ENCODE measurements at regions not wholly inside any gene's neighbourhood (a gene's known extent, or its start where the extent isn't known, plus 50 kb on each side); places are given as distances from the start of the nearest gene placed in this dataset.

- DNase-seq: no peak
These were observed 175.3 kb downstream of the QDPR start for GRCh38 chr4:17336524-17336961.

- DNase-seq: no peak
These were observed 175.8 kb downstream of the QDPR start for GRCh38 chr4:17336069-17336468.

DNA sequence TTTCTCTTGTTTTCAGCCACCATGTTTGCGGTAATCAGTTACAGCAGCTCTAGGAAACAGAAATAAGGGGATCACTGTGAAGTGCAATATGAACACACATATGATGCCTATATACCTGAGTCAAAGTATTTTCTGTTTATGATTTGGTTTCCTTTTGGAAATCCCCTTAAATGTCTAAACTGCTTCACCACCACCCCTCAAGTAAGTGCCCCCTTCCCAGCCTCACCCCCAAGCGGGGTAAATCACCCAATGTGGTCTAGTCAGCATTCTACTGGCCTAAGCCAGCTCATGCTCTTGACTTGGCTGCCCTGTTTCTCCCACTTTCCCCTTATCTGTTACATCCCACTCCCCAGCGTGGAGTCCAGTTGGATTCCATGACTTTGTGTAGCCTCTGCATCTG lies 176.5 kb downstream of the QDPR start:
- DNase-seq: no peak

GRCh38 chr4:17332478-17332877 lies 179.4 kb downstream of the QDPR start:
- DNase-seq: no peak

GRCh38 chr4:17329046-17329445 lies 182.8 kb downstream of the QDPR start:
- no peak for DNase-seq

- DNase-seq: no peak
These were observed 183.6 kb downstream of the QDPR start for GRCh38 chr4:17328141-17328815.

DNA sequence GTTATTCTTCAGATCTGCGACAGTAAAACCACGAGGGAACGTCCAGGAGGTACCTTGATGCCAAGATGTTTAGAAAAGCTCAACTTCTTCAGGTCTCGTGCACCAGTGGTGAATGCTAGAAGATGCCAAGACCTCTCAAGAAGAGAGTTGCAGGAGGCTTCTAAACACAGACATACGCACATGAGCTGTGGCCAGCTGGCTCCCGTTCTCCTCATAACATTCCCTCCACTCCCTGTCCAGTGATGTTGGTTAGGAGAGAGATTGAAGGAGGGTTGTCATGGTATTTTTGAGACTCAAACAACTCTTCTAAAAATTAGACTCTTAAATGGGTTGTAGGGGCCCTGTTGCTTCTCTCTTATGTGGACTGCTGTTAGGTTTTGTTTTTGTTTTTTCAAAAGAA lies 184.3 kb downstream of the QDPR start:
- DNase-seq: no peak

- DNase-seq: no peak
These were observed 185.1 kb downstream of the QDPR start for GRCh38 chr4:17326756-17327155.

DNA sequence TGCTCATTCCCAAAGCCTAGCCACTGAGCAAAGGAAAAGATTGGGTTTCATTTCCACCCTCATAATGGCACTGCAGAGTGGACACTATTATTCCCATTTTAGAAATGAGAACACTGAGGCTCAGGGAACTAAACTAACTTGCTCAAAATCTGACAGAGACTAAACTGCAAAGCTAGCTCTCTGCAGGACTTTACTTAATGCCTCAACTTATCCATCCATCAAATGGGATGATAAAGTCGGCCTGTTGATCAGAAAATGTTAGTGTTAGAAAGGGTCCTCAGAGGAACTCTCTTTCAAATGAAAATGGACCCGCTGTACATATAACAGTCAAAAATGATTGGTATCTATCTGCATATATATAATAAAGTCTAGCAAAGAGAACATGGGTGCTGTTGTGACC lies 186.8 kb downstream of the QDPR start:
- DNase-seq: no peak

DNA sequence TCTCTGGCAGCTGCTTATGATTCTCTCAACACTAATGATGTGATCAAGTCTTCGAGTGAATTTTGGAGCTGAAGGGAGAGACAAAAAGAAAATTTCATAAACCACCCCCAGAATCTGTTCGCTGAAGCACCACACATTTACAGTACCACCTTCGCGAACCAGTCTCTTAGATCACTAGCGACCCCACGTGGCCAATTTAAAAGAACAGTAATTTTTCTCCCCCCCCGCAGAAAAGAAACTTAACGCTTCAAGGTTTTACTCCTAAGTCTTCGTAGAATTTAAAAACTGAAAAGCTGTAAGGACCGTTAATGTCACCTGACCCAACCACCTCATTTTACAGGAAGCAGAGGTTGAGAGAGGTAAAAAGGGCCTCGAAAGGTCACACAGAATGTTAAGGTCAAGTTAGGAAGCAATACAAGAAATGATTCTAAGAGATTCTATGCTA lies 187.5 kb downstream of the QDPR start:
- DNase-seq: no peak

GRCh38 chr4:17323554-17324385 lies 188.1 kb downstream of the QDPR start:
- DNase-seq: no peak

GRCh38 chr4:17322514-17322913 lies 189.4 kb downstream of the QDPR start:
- no peak for DNase-seq

DNA sequence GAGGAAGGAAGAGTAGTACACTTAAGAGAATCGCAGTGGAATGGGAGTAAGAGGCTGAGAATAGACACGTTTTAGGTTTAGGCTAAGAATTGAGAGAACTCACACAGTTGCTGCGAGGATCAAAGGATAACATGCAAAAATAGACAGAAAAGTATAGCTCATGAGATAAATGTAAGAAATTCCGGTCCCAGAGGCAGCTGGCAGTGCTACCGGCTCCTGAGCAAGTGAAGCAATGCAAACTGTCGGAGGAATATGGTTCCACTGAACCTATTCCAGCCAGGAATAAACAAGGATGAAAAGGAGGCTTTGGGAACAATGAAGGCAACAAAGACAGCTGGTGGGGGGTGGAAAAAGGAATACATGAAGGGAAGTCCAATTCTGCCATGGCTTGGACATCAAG lies 191.8 kb downstream of the QDPR start:
- no peak for DNase-seq

- no peak for DNase-seq
These were observed 194.4 kb downstream of the QDPR start for GRCh38 chr4:17317526-17317925.

GRCh38 chr4:17316566-17316965 lies 195.3 kb downstream of the QDPR start:
- DNase-seq: no peak

- no peak for DNase-seq
These were observed 196.4 kb downstream of the QDPR start for GRCh38 chr4:17315459-17315858.

- no peak for DNase-seq
These were observed 198.7 kb downstream of the QDPR start for GRCh38 chr4:17313194-17313593.

- DNase-seq: no peak
These were observed 201.6 kb downstream of the QDPR start for GRCh38 chr4:17310269-17310652.

- no peak for DNase-seq
These were observed 202.2 kb downstream of the QDPR start for GRCh38 chr4:17309567-17310268.

DNA sequence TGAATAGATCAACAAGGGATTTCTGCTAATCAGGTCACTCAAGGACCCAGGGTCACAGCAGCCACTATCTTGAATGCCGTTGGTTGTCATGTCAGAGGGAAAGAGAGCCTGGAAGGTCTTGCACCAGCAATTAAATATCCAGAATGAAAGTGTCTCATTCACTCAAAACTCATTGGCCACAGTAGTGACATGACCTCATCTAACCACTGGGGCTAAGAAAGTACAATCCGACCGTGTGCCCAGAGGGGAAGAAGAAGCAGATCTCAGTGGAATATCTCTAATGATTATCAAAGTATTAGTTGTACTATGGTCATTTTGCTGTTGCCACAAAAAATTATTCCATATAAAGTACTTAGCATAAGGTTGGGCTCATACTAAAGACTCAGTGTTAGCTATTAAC lies 210.0 kb downstream of the QDPR start:
- no peak for DNase-seq

- no peak for DNase-seq
These were observed 210.6 kb downstream of the QDPR start for GRCh38 chr4:17301266-17301665.

DNA sequence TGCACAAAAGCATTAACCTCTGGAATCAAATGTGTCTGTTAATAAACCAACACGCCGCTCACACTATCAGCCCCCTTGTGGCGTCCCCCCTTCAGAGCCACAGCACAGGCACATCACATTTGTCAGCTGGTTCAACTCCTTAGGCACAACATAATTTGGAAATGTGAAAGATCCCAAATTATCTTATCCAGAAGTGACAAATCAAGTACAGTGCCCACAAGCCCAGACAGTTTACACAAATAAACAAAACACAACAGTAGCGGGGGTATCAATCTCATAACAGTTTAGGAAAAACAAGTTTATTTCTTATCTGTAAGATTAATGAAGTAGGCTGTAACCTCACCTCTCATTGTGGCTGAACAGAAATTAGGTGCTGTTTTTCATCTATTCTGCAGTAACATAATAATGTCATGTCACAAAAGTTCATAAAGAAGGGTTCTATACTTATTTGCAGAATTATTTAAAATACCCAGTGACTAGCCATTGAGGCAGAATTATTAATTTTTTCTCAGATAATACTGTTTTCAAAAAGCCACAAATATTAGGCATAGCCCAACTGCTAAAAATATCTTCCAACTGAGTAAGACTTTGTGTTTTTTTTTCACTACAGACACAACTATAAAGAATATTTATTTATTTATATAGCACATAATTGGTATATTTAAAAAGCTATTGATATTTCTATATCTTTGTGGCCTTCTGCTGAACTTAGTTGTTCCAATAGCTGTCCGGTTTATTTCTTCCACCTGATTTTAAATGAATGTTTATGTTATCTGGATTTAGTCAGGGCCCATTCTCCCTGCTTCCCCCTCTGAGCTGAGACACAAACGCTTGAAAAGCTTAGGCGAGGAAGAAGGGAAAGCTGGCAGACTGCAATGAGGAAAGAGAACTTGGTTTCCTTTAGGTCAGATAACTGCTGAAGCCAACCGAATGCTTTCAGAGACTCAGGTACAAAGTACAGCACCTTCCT lies 214.7 kb downstream of the QDPR start:
- DNase-seq: no peak

- no peak for DNase-seq
These were observed 218.0 kb downstream of the QDPR start for GRCh38 chr4:17293901-17294300.
